Loucy (cell line): ENCODE measurements at regions not wholly inside any gene's neighbourhood (a gene's known extent, or its start where the extent isn't known, plus 50 kb on each side); places are given as distances from the start of the nearest gene placed in this dataset.
A peak's percentile ranks its signal among the peaks of the same experiment; 100 is the strongest.

ENCODE experiments used
- H2AFZ ChIP-seq: fragments of 200-600 bp; sonication (generic); 2 replicates; pipeline ENCODE4 v1.6.0; 2016; ENCODE audit warnings: antibody characterized with exemption, mild to moderate bottlenecking, low read length, moderate library complexity
- H3F3A ChIP-seq: fragments of 200-600 bp; 2 replicates; pipeline ENCODE4 v1.6.0; 2016; ENCODE audit warnings: antibody characterized with exemption, low read depth, mild to moderate bottlenecking
- H3K27me3 ChIP-seq: fragments of 200-600 bp; sonication (generic); 2 replicates; pipeline ENCODE4 v1.6.1; 2014; ENCODE audit warnings: low read length, mild to moderate bottlenecking; ENCODE audit not compliant: insufficient read depth, poor library complexity, severe bottlenecking
- H3K36me3 ChIP-seq: fragments of 200-600 bp; sonication (generic); 2 replicates; pipeline ENCODE4 v1.6.1; 2016; ENCODE audit warnings: low read length; ENCODE audit not compliant: insufficient read depth
- H3K4me1 ChIP-seq: fragments of 200-600 bp; sonication (generic); 2 replicates; pipeline ENCODE4 v1.5.1; 2014; ENCODE audit warnings: low read length, mild to moderate bottlenecking; ENCODE audit not compliant: insufficient read depth, poor library complexity, severe bottlenecking
- H3K4me2 ChIP-seq: fragments of 200-600 bp; sonication (generic); 2 replicates; pipeline ENCODE4 v1.6.0; 2014; ENCODE audit warnings: antibody characterized with exemption, low read length, low read depth, mild to moderate bottlenecking; ENCODE audit not compliant: poor library complexity, severe bottlenecking
- H3K4me3 ChIP-seq: fragments of 200-600 bp; sonication (generic); 2 replicates; pipeline ENCODE4 v1.5.1; 2014; ENCODE audit warnings: low read length, mild to moderate bottlenecking, mixed read lengths; ENCODE audit not compliant: poor library complexity, severe bottlenecking
- H3K79me2 ChIP-seq: fragments of 200-600 bp; sonication (generic); 2 replicates; pipeline ENCODE4 v1.6.1; 2014; ENCODE audit warnings: low read length; ENCODE audit not compliant: insufficient read depth
- H3K9ac ChIP-seq: fragments of 200-600 bp; sonication (generic); 2 replicates; pipeline ENCODE4 v1.6.0; 2014; ENCODE audit warnings: mild to moderate bottlenecking, low read depth, low read length, moderate library complexity; ENCODE audit not compliant: poor library complexity, severe bottlenecking
- H3K9me2 ChIP-seq: fragments of 200-600 bp; sonication (generic); replicated peaks from 2 replicates; pipeline ENCODE4 v1.6.1; 2016; ENCODE audit warnings: low read depth, low read length, mixed read lengths
- H3K9me3 ChIP-seq: fragments of 200-600 bp; sonication (generic); 2 replicates; pipeline ENCODE4 v1.6.1; 2014; ENCODE audit warnings: mild to moderate bottlenecking, antibody characterized with exemption, low read length, low read depth; ENCODE audit not compliant: insufficient read depth
- H4K20me1 ChIP-seq: fragments of 200-600 bp; sonication (generic); 2 replicates; pipeline ENCODE4 v1.6.0; 2014; ENCODE audit warnings: antibody characterized with exemption, low read length, mild to moderate bottlenecking; ENCODE audit not compliant: insufficient read depth, poor library complexity, severe bottlenecking
- EZH2phosphoT487 ChIP-seq: fragments of 200-600 bp; IDR thresholded peaks from 2 replicates; pipeline ENCODE4 v1.6.1; 2018; ENCODE audit warnings: antibody characterized with exemption, mild to moderate bottlenecking, moderate library complexity, borderline replicate concordance
- TF ChIP-seq, protein P1 (sequence below): fragments of 200-600 bp; sonication (generic); conservative IDR thresholded peaks from 2 replicates; pipeline ENCODE4 v1.5.1; 2014; ENCODE audit warnings: mild to moderate bottlenecking, antibody characterized with exemption, low read length

DNA sequence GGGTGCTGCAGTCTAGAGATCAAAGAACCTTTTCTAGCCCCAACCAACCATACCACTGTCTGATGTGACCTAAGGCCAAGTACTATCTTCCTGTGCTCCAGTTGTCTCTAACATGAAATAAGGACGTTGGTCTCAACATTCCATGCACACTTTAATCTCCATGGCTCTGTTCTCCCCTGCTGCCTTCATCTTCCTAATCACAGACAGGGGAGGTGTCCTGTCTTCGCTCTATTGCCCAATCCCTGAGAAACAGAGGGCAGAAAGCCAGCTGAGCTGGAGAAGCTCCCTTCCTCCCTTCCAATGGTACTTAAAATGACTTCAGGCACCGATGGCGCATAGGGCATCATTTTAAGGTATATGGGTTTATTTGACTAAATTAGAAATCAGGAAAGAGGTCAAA, 148.9 kb upstream of the GNAO1 start:
- no peaks in the 10 kb centered on the region for H3K27me3 ChIP-seq
- H2AFZ ChIP-seq, result no peak overlapping the region
- no peaks in the 10 kb centered on the region for H3K9me2 ChIP-seq
- H4K20me1 ChIP-seq, result no peaks in the 10 kb centered on the region
- no peaks in the 10 kb centered on the region for H3K36me3 ChIP-seq
- H3K9ac ChIP-seq, result no peak overlapping the region
- no peaks in the 10 kb centered on the region for H3K4me1 ChIP-seq
- no peak for TF ChIP-seq EZH2phosphoT487
- TF ChIP-seq, protein P1, sequence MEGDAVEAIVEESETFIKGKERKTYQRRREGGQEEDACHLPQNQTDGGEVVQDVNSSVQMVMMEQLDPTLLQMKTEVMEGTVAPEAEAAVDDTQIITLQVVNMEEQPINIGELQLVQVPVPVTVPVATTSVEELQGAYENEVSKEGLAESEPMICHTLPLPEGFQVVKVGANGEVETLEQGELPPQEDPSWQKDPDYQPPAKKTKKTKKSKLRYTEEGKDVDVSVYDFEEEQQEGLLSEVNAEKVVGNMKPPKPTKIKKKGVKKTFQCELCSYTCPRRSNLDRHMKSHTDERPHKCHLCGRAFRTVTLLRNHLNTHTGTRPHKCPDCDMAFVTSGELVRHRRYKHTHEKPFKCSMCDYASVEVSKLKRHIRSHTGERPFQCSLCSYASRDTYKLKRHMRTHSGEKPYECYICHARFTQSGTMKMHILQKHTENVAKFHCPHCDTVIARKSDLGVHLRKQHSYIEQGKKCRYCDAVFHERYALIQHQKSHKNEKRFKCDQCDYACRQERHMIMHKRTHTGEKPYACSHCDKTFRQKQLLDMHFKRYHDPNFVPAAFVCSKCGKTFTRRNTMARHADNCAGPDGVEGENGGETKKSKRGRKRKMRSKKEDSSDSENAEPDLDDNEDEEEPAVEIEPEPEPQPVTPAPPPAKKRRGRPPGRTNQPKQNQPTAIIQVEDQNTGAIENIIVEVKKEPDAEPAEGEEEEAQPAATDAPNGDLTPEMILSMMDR, result no peak
- H3F3A ChIP-seq, result no peaks in the 10 kb centered on the region
- no peaks in the 10 kb centered on the region for H3K9me3 ChIP-seq
- no peak overlapping the region for H3K4me3 ChIP-seq
- no peak overlapping the region for H3K4me2 ChIP-seq
- H3K79me2 ChIP-seq, result no peaks in the 10 kb centered on the region

DNA sequence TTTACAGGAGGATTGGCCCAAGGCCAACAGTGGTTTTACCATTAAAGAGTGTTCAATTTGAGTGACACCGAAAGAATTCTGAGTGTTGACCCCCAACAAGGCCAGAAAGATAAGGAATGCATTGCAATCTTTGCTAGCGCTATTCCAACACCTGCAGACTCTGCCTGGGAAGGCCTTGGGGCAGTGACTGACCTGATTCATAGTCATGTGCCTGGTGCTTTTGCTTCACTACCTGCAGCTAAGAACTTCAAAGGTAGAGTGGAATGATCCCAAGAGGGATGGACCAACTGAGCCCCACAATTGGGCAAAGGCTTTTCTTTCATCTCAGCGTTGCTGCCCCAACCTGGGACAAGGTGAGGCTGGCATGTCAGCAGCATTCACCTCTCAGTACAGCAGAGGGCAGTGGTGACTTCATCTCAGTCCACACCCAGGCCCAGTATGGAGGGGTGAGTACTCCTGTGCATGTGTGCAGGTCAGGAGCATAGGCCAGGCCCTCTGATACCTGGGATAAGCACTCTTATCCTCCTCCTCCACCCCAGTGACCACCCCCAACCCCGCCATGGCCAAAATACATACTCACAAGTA, 149.6 kb upstream of the GNAO1 start:
- H4K20me1 ChIP-seq, result no peaks in the 10 kb centered on the region
- H3K4me3 ChIP-seq, result no peak overlapping the region
- H2AFZ ChIP-seq, result no peak overlapping the region
- no peak overlapping the region for H3K4me2 ChIP-seq
- H3K36me3 ChIP-seq, result no peaks in the 10 kb centered on the region
- H3K9ac ChIP-seq, result no peak overlapping the region
- H3F3A ChIP-seq, result no peaks in the 10 kb centered on the region
- H3K27me3 ChIP-seq, result no peaks in the 10 kb centered on the region
- no peaks in the 10 kb centered on the region for H3K79me2 ChIP-seq
- H3K4me1 ChIP-seq, result no peaks in the 10 kb centered on the region
- no peaks in the 10 kb centered on the region for H3K9me3 ChIP-seq
- no peaks in the 10 kb centered on the region for H3K9me2 ChIP-seq
- TF ChIP-seq EZH2phosphoT487, result no peak
- TF ChIP-seq, protein P1, result peak; percentile 60

DNA sequence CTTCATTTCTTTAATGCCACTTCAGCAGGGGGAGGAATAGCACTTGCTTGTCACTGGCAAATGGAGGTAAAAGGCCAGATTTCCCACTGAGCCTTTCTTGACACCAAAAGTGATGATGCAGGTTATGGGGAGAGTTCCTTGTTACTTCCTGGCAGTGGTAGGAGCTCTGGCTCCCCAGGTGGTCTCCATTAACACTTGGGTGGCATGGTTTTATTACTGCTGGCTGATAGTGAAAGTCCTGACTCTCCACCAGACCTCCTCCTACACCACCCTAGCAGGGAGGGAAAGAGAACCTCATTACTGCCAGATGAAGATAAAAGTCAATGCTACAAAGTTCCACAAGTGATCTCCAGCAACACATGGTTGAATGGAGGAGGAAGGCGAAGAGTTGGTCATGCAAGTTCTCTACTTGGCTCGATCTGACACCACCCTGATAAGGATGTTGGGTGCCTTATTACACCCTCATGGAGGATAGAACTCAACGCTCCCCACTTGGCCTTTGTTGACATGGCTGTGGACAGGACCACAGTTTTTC, 152.7 kb upstream of the GNAO1 start:
- Histone ChIP-seq H2AFZ (no peak overlapping the region), H3K36me3 (no peaks in the 10 kb centered on the region), H3K79me2 (no peaks in the 10 kb centered on the region), H3K9ac (no peak overlapping the region), H3K27me3 (no peaks in the 10 kb centered on the region), H3K9me2 (no peaks in the 10 kb centered on the region), H3K9me3 (no peaks in the 10 kb centered on the region), H3K4me3 (no peak overlapping the region), H3F3A (no peaks in the 10 kb centered on the region), H3K4me1 (no peaks in the 10 kb centered on the region), H4K20me1 (no peaks in the 10 kb centered on the region), H3K4me2 (no peak overlapping the region)
- no peak for TF ChIP-seq EZH2phosphoT487
- TF ChIP-seq, protein P1, result no peak
